ENCODE measurements at regions not wholly inside any gene's neighbourhood (a gene's known extent, or its start where the extent isn't known, plus 50 kb on each side); places are given as distances from the start of the nearest gene placed in this dataset.

DNA sequence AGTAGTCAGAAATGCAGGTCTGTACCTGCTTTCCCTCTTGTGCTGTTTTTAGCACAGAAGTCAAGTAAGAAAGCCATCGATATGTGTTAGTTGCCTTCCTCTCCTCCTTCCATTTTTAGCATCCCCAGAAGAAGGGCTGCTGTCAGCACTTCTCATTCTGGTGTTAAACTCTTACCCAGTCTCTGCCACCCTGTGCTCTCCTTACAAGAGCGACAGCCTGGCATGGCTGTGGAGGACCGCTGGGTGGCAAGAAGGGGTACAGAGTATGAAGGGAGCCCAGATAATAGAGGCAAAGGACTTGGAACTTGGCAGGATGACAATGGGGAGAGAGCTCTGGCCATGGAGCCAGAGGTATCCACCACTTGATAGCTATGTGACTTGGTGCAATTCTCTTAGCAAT lies 103.5 kb downstream of the RPS24 start:
- no peak for DNase-seq
- TF ChIP-seq, protein P1, sequence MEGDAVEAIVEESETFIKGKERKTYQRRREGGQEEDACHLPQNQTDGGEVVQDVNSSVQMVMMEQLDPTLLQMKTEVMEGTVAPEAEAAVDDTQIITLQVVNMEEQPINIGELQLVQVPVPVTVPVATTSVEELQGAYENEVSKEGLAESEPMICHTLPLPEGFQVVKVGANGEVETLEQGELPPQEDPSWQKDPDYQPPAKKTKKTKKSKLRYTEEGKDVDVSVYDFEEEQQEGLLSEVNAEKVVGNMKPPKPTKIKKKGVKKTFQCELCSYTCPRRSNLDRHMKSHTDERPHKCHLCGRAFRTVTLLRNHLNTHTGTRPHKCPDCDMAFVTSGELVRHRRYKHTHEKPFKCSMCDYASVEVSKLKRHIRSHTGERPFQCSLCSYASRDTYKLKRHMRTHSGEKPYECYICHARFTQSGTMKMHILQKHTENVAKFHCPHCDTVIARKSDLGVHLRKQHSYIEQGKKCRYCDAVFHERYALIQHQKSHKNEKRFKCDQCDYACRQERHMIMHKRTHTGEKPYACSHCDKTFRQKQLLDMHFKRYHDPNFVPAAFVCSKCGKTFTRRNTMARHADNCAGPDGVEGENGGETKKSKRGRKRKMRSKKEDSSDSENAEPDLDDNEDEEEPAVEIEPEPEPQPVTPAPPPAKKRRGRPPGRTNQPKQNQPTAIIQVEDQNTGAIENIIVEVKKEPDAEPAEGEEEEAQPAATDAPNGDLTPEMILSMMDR (IDR thresholded peaks at IDR 0.05) = no peak
- no peak overlapping the region for H3K27ac ChIP-seq
- H3K27me3 ChIP-seq = no peaks in the 10 kb centered on the region
- H3K4me3 ChIP-seq = no peak overlapping the region
- intact Hi-C loops (cut with DNase I) = no loop called here
- H3K36me3 ChIP-seq = no peaks in the 10 kb centered on the region
- no peak for ATAC-seq
- no peaks in the 10 kb centered on the region for H3K4me1 ChIP-seq
- no peaks in the 10 kb centered on the region for H3K9me3 ChIP-seq

DNA sequence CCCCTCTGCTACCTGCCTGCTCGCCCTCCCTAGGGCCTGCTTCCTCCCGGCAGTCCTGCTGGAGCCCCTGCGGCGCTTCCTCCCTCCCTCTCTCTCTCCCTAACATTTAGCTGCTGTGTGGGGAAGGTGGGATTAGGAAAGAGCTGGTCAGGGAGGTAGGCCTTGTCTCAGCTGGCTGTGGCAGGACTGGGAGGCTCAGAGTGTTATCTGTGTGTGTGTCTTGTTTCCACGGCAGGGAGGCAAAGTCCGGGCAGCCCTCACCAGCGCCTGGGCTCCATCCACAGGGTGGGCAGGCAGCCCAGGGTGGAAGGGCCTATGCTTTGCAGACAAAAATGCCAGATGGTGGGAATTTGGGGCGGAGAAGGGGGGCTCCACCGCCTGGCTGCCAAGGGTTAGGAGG lies 105.7 kb downstream of the RPS24 start:
- Histone ChIP-seq H3K9me3 (no peaks in the 10 kb centered on the region), H3K27ac (no peak overlapping the region), H3K4me3 (no peak overlapping the region), H3K27me3 (no peaks in the 10 kb centered on the region), H3K36me3 (no peaks in the 10 kb centered on the region), H3K4me1 (no peaks in the 10 kb centered on the region)
- ATAC-seq (no peak), DNase-seq (peak in 1 of 4 donors; percentile 14)
- TF ChIP-seq, protein P1 (IDR thresholded peaks at IDR 0.05) = no peak
- intact Hi-C loops (cut with DNase I) = no loop called here

DNA sequence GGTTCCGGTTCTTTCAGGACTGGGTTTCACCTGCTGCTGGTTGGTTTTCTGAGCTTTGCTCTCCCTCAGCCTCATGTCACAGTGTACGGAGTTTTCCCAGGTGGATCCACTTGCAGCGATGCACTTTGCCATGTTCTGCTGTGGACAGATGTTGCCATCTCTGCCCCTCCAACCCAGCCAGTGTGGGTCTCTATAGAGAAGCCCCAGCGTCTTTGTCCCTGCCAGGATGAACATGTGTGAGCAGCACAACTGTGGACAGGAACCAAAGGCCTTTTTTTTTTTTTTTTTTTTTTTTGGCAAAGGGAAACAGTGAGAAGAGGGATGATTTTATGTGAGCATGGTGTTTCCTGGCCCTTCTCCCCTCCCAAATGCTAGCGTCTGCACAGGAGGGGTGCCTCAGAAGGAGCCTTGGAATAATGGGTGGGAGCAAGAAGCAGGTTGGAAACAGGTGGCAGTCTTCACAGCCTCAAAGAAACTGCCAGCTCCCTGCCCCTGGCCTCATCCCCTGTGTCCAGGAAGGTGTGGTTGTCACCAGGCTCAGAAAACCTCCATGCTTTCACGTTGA lies 106.5 kb downstream of the RPS24 start:
- intact Hi-C loops (cut with DNase I) = no loop called here
- no peaks in the 10 kb centered on the region for H3K27me3 ChIP-seq
- TF ChIP-seq, protein P1 (IDR thresholded peaks at IDR 0.05) = no peak
- H3K4me3 ChIP-seq = no peak overlapping the region
- H3K9me3 ChIP-seq = no peaks in the 10 kb centered on the region
- ATAC-seq (no peak), DNase-seq (no peak)
- H3K4me1 ChIP-seq = no peaks in the 10 kb centered on the region
- H3K27ac ChIP-seq = no peak overlapping the region
- no peaks in the 10 kb centered on the region for H3K36me3 ChIP-seq

DNA sequence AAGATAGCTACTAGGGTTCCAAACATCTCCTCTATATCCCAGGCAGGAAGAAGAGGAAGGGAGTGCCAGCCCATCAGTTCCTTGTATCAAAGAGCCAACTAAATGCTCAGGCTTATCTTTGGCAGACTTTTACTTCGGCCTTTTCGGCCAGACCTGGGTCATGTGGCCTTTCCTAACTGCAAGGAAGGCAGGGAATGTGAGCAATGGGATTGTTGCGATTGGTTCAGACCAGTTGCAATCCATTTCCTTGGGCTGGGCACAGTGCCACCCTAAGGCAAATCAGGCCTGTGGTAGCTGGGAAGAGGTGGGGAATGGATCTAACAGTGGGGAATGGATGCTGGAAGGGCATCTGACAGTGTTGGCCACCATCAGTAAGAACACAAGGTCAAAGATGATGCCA lies 109.9 kb downstream of the RPS24 start:
- Histone ChIP-seq H3K27ac (no peak overlapping the region), H3K36me3 (no peaks in the 10 kb centered on the region), H3K4me1 (no peaks in the 10 kb centered on the region), H3K27me3 (no peaks in the 10 kb centered on the region), H3K4me3 (no peak overlapping the region), H3K9me3 (no peaks in the 10 kb centered on the region)
- intact Hi-C loops (cut with DNase I) = no loop called here
- ATAC-seq = no peak
- TF ChIP-seq, protein P1 (IDR thresholded peaks at IDR 0.05) = no peak
- no peak for DNase-seq

DNA sequence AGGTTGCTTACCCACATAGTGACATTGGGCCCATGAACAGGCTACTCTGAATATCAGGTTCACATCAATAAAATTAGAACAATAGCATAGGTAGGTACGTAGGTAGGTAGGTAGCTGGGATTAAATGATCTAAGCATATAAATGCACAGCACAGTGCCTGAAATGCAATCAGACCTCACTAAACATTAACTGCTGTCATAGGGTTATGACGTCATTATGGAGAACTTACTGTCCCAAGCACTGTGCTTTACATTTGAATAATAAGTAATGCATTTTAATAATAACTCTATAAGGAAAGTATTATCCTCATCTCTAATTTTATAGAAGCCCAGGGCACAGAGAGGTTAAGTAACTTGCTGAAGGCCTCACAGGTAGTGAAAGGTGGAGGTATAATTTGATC lies 112.5 kb downstream of the RPS24 start:
- no peaks in the 10 kb centered on the region for H3K9me3 ChIP-seq
- intact Hi-C loops (cut with DNase I) = no loop called here
- H3K27me3 ChIP-seq = no peaks in the 10 kb centered on the region
- ATAC-seq (no peak), DNase-seq (no peak)
- H3K27ac ChIP-seq = no peak overlapping the region
- TF ChIP-seq, protein P1 (IDR thresholded peaks at IDR 0.05) = no peak
- H3K4me1 ChIP-seq = no peaks in the 10 kb centered on the region
- no peaks in the 10 kb centered on the region for H3K36me3 ChIP-seq
- H3K4me3 ChIP-seq = no peak overlapping the region

Data from left lung (tissue), 4 donors.